ACC112 (cell line): ENCODE measurements at regions not wholly inside any gene's neighbourhood (a gene's known extent, or its start where the extent isn't known, plus 50 kb on each side); places are given as distances from the start of the nearest gene placed in this dataset.

Source experiments
- H2AFZ ChIP-seq: fragments of 200-600 bp; sonication (generic); one replicate; pipeline ENCODE4 v1.6.0; 2017; ENCODE audit warnings: antibody characterized with exemption, low read length; ENCODE audit not compliant: unreplicated experiment
- H3K27ac ChIP-seq: fragments of 200-600 bp; sonication (generic); 2 replicates; pipeline ENCODE4 v1.5.1; 2014; ENCODE audit warnings: low read depth, mild to moderate bottlenecking, antibody characterized with exemption, low read length, moderate library complexity
- H3K27me3 ChIP-seq: fragments of 200-600 bp; sonication (generic); 2 replicates; pipeline ENCODE4 v1.6.1; 2014; ENCODE audit warnings: mild to moderate bottlenecking, antibody characterized with exemption, low read length, moderate library complexity, mixed read lengths; ENCODE audit not compliant: insufficient read depth
- H3K36me3 ChIP-seq: fragments of 200-600 bp; sonication (generic); 2 replicates; pipeline ENCODE4 v1.6.1; 2016; ENCODE audit warnings: mild to moderate bottlenecking, antibody characterized with exemption, low read length, moderate library complexity, mixed read lengths; ENCODE audit not compliant: insufficient read depth
- H3K4me1 ChIP-seq: fragments of 200-600 bp; sonication (generic); one replicate; pipeline ENCODE4 v1.6.1; 2016; ENCODE audit warnings: low read length, mixed read lengths; ENCODE audit not compliant: insufficient read depth, unreplicated experiment, control insufficient read depth
- H3K4me3 ChIP-seq: fragments of 200-600 bp; sonication (generic); 2 replicates; pipeline ENCODE4 v1.5.1; 2014; ENCODE audit warnings: mild to moderate bottlenecking, low read depth, low read length
- H3K79me2 ChIP-seq: fragments of 200-600 bp; sonication (generic); one replicate; pipeline ENCODE4 v1.6.0; 2016; ENCODE audit warnings: low read length; ENCODE audit not compliant: control insufficient read depth, unreplicated experiment, insufficient read depth

GRCh38 chr19:30084390-30084819 is 142.4 kb downstream of the URI1 start:
- no peak overlapping the region for H3K27ac ChIP-seq
- H2AFZ ChIP-seq, result no peak overlapping the region
- no peak overlapping the region for H3K4me3 ChIP-seq
- H3K79me2 ChIP-seq, result no peaks in the 10 kb centered on the region
- no peaks in the 10 kb centered on the region for H3K4me1 ChIP-seq
- no peaks in the 10 kb centered on the region for H3K36me3 ChIP-seq
- peaks cover 27% of the 10 kb centered on the region; the same call in 1 of the 2 replicates for H3K27me3 ChIP-seq

DNA sequence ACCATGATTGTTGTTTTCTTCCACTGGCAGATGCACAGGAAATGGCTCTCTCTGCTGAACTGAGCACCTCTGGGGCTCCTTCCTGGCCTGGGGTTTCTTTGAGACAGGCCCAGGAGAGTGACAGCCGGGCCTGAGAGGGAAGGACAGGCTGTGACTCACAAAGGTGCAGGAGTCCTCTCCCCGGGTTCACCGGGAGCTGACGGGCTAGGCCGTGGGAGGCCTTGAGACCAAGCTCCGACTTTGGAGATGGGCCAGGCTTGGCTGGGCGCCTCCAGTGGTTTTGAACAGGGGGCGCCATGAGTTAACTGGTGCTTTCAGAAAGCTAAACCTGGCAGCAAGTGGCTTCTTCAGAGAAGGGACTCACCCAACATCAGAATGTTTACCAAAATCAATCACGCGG is 143.4 kb downstream of the URI1 start:
- H3K27me3 ChIP-seq, result peaks cover 27% of the 10 kb centered on the region; the same call in 1 of the 2 replicates
- H3K27ac ChIP-seq, result no peak overlapping the region
- no peaks in the 10 kb centered on the region for H3K79me2 ChIP-seq
- no peak overlapping the region for H3K4me3 ChIP-seq
- no peak overlapping the region for H2AFZ ChIP-seq
- no peaks in the 10 kb centered on the region for H3K4me1 ChIP-seq
- H3K36me3 ChIP-seq, result no peaks in the 10 kb centered on the region

DNA sequence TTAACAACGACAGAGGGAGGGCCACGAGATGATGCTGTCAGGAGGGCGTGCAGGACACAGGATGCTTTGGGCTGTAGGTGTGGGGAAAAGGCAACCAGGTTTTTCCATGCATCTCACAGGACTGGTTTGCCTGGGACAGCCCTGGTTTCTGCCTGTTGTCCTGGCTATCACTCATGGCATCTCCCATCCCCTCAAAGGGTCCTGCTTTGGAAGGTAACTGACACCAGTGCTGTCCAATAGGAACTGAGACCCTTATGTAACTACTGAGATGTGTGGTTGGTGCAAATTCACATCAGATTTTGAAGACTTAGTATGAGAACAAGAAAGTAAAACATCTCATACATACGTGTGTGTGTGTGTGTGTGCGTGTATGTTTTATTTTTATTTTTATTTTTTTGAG is 144.2 kb downstream of the URI1 start:
- Histone ChIP-seq H3K4me3 (no peak overlapping the region), H3K79me2 (no peaks in the 10 kb centered on the region), H3K27me3 (peaks cover 27% of the 10 kb centered on the region; the same call in 1 of the 2 replicates), H3K27ac (no peak overlapping the region), H3K36me3 (no peaks in the 10 kb centered on the region), H2AFZ (no peak overlapping the region), H3K4me1 (no peaks in the 10 kb centered on the region)

GRCh38 chr19:30086916-30087315 is 144.9 kb downstream of the URI1 start:
- H3K4me1 ChIP-seq, result no peaks in the 10 kb centered on the region
- H3K79me2 ChIP-seq, result no peaks in the 10 kb centered on the region
- H3K27me3 ChIP-seq, result peaks cover 27% of the 10 kb centered on the region; the same call in 1 of the 2 replicates
- H3K27ac ChIP-seq, result no peak overlapping the region
- H3K36me3 ChIP-seq, result no peaks in the 10 kb centered on the region
- H3K4me3 ChIP-seq, result no peak overlapping the region
- H2AFZ ChIP-seq, result no peak overlapping the region

DNA sequence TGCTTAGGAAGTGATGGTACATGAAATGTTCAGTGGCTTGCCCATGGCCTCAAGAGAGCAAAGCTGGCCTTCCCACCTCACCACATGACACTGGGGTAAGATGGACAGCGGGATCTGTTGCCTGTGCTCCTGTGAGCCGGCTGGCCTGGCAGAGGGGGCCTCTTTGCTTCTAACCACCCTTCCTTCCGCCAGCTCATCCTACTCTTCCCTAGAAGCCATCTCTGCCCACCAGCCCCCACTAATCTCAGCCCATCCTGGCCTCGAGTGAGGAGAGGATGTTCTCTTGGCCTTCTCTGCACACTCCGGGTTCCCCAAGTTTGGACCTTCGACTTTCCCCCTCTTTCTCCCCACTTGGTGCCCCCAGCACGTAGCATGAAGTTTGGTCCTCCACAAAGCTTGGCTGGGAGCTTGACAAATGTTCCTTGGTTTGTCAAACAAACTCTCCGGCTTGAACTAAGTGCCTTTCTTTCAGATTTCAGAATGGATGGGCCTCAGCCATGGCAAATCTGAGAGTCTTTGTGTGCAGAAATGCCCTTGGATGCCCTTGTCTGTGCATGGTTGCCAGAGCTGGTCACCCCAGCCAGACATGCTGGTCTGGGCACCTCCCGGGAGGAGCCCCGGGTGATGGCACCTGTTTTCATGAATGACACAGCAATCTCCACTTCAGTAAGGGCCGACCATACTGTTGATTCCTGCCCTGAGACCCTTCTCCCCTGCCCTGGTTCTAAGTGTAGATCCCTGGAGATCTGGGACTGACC is 145.5 kb downstream of the URI1 start:
- H3K79me2 ChIP-seq, result no peaks in the 10 kb centered on the region
- H3K27ac ChIP-seq, result no peak overlapping the region
- H3K27me3 ChIP-seq, result peaks cover 23% of the 10 kb centered on the region; the same call in 1 of the 2 replicates
- H3K4me3 ChIP-seq, result no peak overlapping the region
- H3K36me3 ChIP-seq, result no peaks in the 10 kb centered on the region
- no peak overlapping the region for H2AFZ ChIP-seq
- H3K4me1 ChIP-seq, result no peaks in the 10 kb centered on the region

DNA sequence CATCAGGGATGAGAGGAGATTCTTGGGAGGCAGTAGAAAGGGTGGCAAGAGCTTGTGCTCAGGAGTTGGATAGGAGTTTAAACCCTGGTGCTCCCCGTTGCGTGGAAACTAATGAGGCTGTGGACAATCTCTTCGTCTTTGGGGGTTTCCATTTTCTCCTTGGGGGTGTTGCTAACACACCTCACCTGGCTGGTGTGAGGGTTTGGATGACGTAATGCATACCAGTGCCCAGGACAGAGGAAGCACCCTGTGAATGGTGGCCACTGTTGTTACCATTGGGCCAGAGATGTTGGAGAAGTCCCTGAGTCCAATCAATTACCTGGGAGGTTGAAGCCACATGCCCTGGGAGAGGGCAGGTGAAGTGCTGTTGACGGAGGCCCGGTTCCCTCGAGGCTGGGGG is 146.5 kb downstream of the URI1 start:
- Histone ChIP-seq H3K4me1 (no peaks in the 10 kb centered on the region), H2AFZ (no peak overlapping the region), H3K79me2 (no peaks in the 10 kb centered on the region), H3K27ac (no peak overlapping the region), H3K36me3 (no peaks in the 10 kb centered on the region), H3K4me3 (no peak overlapping the region), H3K27me3 (peaks cover 17% of the 10 kb centered on the region; the same call in 1 of the 2 replicates)

DNA sequence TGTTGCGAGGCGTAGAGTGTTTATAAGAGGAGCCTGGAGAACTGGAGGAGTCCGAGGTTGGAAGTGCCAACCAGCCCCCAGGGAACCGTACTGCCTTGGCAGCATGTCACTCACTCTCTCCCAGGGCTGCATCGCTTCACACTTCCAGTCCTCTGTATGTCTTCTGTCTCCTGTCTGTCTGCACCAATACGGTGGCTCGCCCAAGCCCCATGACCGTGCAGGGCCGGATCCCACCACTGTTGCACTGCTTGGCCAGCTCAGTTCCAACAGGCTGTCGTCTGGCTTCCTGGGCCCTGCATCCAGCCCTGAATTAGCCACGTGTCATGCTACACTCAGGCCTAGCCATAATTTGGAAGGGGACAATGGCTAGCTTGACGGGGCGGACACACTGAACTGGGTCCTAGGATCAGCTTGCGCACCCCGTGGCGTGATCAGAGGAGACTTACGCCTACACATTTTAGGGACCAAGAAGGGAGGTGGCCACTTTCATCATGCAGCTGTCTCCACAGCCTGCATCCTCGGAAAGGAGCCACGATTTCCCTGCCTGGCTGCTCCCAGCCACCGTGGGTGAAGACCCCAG is 147.1 kb downstream of the URI1 start:
- Histone ChIP-seq H3K79me2 (no peaks in the 10 kb centered on the region), H2AFZ (no peak overlapping the region), H3K36me3 (no peaks in the 10 kb centered on the region), H3K4me3 (no peak overlapping the region), H3K4me1 (no peaks in the 10 kb centered on the region), H3K27me3 (peaks cover 11% of the 10 kb centered on the region; the same call in 1 of the 2 replicates), H3K27ac (no peak overlapping the region)

DNA sequence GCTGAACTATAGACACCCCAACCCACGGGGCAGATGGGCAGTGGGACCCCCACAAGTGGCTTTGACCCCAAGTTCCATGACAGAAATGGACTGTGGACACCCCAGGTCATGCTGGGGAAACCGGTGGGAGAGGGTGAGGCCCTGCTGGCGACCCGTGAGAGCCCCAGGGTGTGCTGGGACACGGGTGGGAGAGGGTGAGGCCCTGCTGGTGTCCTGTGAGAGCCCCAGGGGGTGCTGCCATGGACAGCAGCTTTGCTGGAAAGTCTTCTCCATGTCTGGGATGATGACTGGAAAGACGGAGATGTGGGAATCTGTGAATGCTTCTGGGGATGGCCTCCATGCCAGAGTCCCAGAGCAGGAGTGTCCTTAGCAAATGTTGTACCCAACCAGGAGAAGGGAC is 148.4 kb downstream of the URI1 start:
- H3K27me3 ChIP-seq, result peaks cover 7% of the 10 kb centered on the region; the same call in 1 of the 2 replicates
- H2AFZ ChIP-seq, result no peak overlapping the region
- no peaks in the 10 kb centered on the region for H3K79me2 ChIP-seq
- H3K4me1 ChIP-seq, result no peaks in the 10 kb centered on the region
- H3K4me3 ChIP-seq, result no peak overlapping the region
- H3K36me3 ChIP-seq, result no peaks in the 10 kb centered on the region
- H3K27ac ChIP-seq, result no peak overlapping the region

DNA sequence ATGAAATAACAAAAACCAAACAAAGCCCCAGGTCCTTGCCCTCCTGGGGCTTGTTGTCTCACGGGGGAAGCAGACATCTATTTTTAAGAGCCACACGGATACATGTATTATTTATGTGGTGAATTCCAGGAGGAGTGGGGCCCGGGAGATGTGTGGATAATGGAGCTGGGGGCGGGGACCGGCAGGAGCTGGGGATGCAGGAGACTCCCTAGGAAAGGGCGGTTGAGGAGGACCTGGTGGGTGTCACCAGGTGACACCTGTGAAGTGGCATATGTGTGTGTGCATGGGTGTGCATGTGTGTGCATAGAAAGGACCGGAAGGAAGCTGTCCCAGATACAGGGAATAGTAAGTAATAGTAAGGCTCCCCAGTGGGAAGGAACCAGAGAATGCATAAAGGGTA is 148.9 kb downstream of the URI1 start:
- Histone ChIP-seq H3K27me3 (peaks cover 3% of the 10 kb centered on the region; the same call in 1 of the 2 replicates), H3K4me3 (no peak overlapping the region), H2AFZ (no peak overlapping the region), H3K36me3 (no peaks in the 10 kb centered on the region), H3K27ac (no peak overlapping the region), H3K4me1 (no peaks in the 10 kb centered on the region), H3K79me2 (no peaks in the 10 kb centered on the region)

DNA sequence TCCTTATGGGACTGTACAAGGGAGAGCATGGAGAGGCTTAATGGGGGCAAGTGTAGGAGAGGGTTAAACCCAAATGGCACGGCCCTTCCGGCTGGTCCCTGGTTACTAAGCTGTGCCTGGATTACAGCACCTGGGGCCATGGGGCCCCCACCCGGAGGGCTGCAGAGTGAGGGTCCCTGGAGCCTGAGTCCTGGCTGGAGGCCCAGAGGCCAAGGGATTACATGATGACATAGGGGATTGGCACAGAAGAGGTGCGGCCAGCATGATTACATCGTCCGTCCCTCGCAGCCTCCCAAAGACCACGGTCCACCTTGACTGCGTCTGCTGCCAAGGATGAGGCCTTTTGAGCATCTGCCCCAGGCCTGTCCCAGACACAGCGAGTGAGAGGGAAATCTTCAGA is 149.4 kb downstream of the URI1 start:
- Histone ChIP-seq H3K4me3 (no peak overlapping the region), H2AFZ (no peak overlapping the region), H3K27me3 (peaks cover 3% of the 10 kb centered on the region; the same call in 1 of the 2 replicates), H3K36me3 (no peaks in the 10 kb centered on the region), H3K79me2 (no peaks in the 10 kb centered on the region), H3K27ac (no peak overlapping the region), H3K4me1 (no peaks in the 10 kb centered on the region)

- Histone ChIP-seq H3K4me1 (no peaks in the 10 kb centered on the region), H3K27me3 (peaks cover 3% of the 10 kb centered on the region; the same call in 1 of the 2 replicates), H3K4me3 (no peak overlapping the region), H2AFZ (no peak overlapping the region), H3K36me3 (no peaks in the 10 kb centered on the region), H3K79me2 (no peaks in the 10 kb centered on the region), H3K27ac (no peak overlapping the region)
Observed at GRCh38 chr19:30091856-30092255, 149.8 kb downstream of the URI1 start.
